HG02642 (cell line): ENCODE measurements at regions not wholly inside any gene's neighbourhood (a gene's known extent, or its start where the extent isn't known, plus 50 kb on each side); places are given as distances from the start of the nearest gene placed in this dataset.

Experiments
- ATAC-seq: cut with Tn5 transposase; IDR thresholded peaks from one replicate; pipeline ENCODE4 v1.9.1; 2021; ENCODE audit warnings: mild to moderate bottlenecking; ENCODE audit not compliant: unreplicated experiment, poor library complexity

GRCh38 chr2:211128287-211128686 is 571.9 kb downstream of the CPS1 start:
- no peak for ATAC-seq

- ATAC-seq = no peak
Measured at GRCh38 chr2:211129798-211130197, 573.4 kb downstream of the CPS1 start.

GRCh38 chr2:211132046-211132445 is 575.6 kb downstream of the CPS1 start:
- no peak for ATAC-seq

GRCh38 chr2:211132573-211132972 is 576.2 kb downstream of the CPS1 start:
- no peak for ATAC-seq

GRCh38 chr2:211133766-211134165 is 577.4 kb downstream of the CPS1 start:
- ATAC-seq = no peak

GRCh38 chr2:211138551-211138950 is 582.2 kb downstream of the CPS1 start:
- no peak for ATAC-seq

GRCh38 chr2:211141646-211142045 is 585.2 kb downstream of the CPS1 start:
- no peak for ATAC-seq

- ATAC-seq = no peak
Measured at GRCh38 chr2:211144078-211144477, 587.7 kb downstream of the CPS1 start.

GRCh38 chr2:211144974-211145665 is 588.7 kb downstream of the CPS1 start:
- no peak for ATAC-seq

GRCh38 chr2:211149731-211150130 is 593.3 kb downstream of the CPS1 start:
- no peak for ATAC-seq

GRCh38 chr2:211157211-211157610 is 600.8 kb downstream of the CPS1 start:
- no peak for ATAC-seq

- peak; percentile 99 for ATAC-seq
Measured at GRCh38 chr2:211157856-211158463, 601.6 kb downstream of the CPS1 start.

- no peak for ATAC-seq
Measured at GRCh38 chr2:211159972-211160371, 603.6 kb downstream of the CPS1 start.

GRCh38 chr2:211161236-211161635 is 604.8 kb downstream of the CPS1 start:
- ATAC-seq = no peak

GRCh38 chr2:211162911-211163310 is 606.5 kb downstream of the CPS1 start:
- ATAC-seq = no peak

GRCh38 chr2:211170843-211171242 is 614.4 kb downstream of the CPS1 start:
- ATAC-seq = no peak

GRCh38 chr2:211174021-211174420 is 617.6 kb downstream of the CPS1 start:
- ATAC-seq = no peak

- no peak for ATAC-seq
Measured at GRCh38 chr2:211174631-211175030, 618.2 kb downstream of the CPS1 start.

GRCh38 chr2:211175956-211176355 is 619.6 kb downstream of the CPS1 start:
- ATAC-seq = no peak

- ATAC-seq = no peak
Measured at GRCh38 chr2:211176514-211177141, 620.2 kb downstream of the CPS1 start.

- no peak for ATAC-seq
Measured at GRCh38 chr2:211181626-211182025, 625.2 kb downstream of the CPS1 start.

- no peak for ATAC-seq
Measured at GRCh38 chr2:211187602-211188001, 631.2 kb downstream of the CPS1 start.
